HCT116 (cell line): ENCODE measurements at regions not wholly inside any gene's neighbourhood (a gene's known extent, or its start where the extent isn't known, plus 50 kb on each side); places are given as distances from the start of the nearest gene placed in this dataset.

ENCODE experiments used
- ATAC-seq: fragments of 200-7000 bp; cut with Tn5 transposase; 2 replicates; pipeline ENCODE4 v1.9.1; 2020; ENCODE audit warnings: mild to moderate bottlenecking, moderate library complexity
- BruUV-seq: library from RNA; stranded (reverse); fragments of 400-500 nt; replicated peaks from 2 replicates; lab custom pipeline; 2021; lab: Mats Ljungman, UMichigan
- CTCF ChIA-PET: fragments of 300-600 bp; sonication (Branson Sonifier 250); formaldehyde crosslinking; loops from one replicate; lab custom pipeline; 2021; ENCODE audit warnings: antibody characterized with exemption; lab: Charles Lee
- POLR2A ChIA-PET: fragments of 300-600, 350-600 bp; sonication (Branson Sonifier 250); formaldehyde crosslinking; loops from one replicate; lab custom pipeline; 2021; ENCODE audit warnings: antibody characterized with exemption; lab: Charles Lee
- RAD21 ChIA-PET, 2 experiments: fragments of 300-600 bp; sonication (Branson Sonifier 250); formaldehyde crosslinking; loops; one replicate each; lab custom pipeline; 2023; ENCODE audit warnings: low total read pairs in 2 of 2; ENCODE audit not compliant: uncharacterized antibody in 2 of 2, unreplicated experiment in 2 of 2, low non-redundant PET in 1 of 2; lab: Charles Lee
- DNase-seq: peaks from one replicate; pipeline ENCODE4 v3.0.0-alpha.2; 2010; ENCODE audit warnings: low read depth, low spot score
- H2AFZ ChIP-seq: fragments of 200-600 bp; shearing (Covaris generic), sonication (generic); 2 replicates; pipeline ENCODE4 v1.6.1; 2017; ENCODE audit warnings: low read depth, mixed run types, mixed read lengths, antibody characterized with exemption, low read length; ENCODE audit not compliant: poor library complexity, severe bottlenecking
- H3K27ac ChIP-seq: 2 replicates; pipeline ENCODE4 v1.5.1; 2012; ENCODE audit warnings: low read depth, low read length
- H3K27me3 ChIP-seq: fragments of 200-600 bp; sonication (generic); 2 replicates; pipeline ENCODE4 v1.6.1; 2016; ENCODE audit warnings: mixed run types, low read length, mixed read lengths; ENCODE audit not compliant: insufficient read depth
- H3K36me3 ChIP-seq, 2 experiments: fragments of 200-500 bp in 1 of 2; fragments of 200-600 bp in 1 of 2; sonication (Bioruptor generic) in 1 of 2; sonication (generic) in 1 of 2; 2 replicates each; pipeline versions ENCODE4 v1.5.1 to v1.6.1; 2014 to 2016; ENCODE audit warnings: low read length in 2 of 2, inconsistent platforms in 1 of 2, mixed read lengths in 1 of 2, mixed run types in 1 of 2; ENCODE audit not compliant: insufficient read depth in 2 of 2, control insufficient read depth in 1 of 2
- H3K4me1 ChIP-seq, 2 experiments: fragments of 200-600 bp in 1 of 2; sonication (generic) in 1 of 2; 2 replicates each; pipeline versions ENCODE4 v1.5.1 to v1.6.1; 2012 to 2017; ENCODE audit warnings: low read length in 2 of 2, inconsistent platforms in 1 of 2, mild to moderate bottlenecking in 1 of 2, mixed read lengths in 1 of 2, mixed run types in 1 of 2, moderate library complexity in 1 of 2; ENCODE audit not compliant: insufficient read depth in 2 of 2, control insufficient read depth in 1 of 2
- H3K4me2 ChIP-seq: fragments of 200-600 bp; sonication (generic); 2 replicates; pipeline ENCODE4 v1.6.1; 2017; ENCODE audit warnings: mixed run types, low read length, mixed read lengths
- H3K4me3 ChIP-seq, 2 experiments: fragments of 200-600 bp in 1 of 2; sonication (generic) in 1 of 2; replicated peaks in 1 of 2; 2 replicates each; pipeline ENCODE4 v1.5.1; 2011 to 2016; ENCODE audit warnings: low read length in 2 of 2, control low read depth in 1 of 2, low read depth in 1 of 2, mild to moderate bottlenecking in 1 of 2, mixed read lengths in 1 of 2, mixed run types in 1 of 2
- H3K79me2 ChIP-seq: fragments of 200-600 bp; sonication (generic); 2 replicates; pipeline ENCODE4 v1.6.1; 2017; ENCODE audit warnings: mild to moderate bottlenecking, mixed run types, low read length, moderate library complexity, mixed read lengths; ENCODE audit not compliant: insufficient read depth
- H3K9ac ChIP-seq: fragments of 200-600 bp; sonication (generic); 2 replicates; pipeline ENCODE4 v1.6.1; 2016; ENCODE audit warnings: low read length, mixed read lengths
- H3K9me2 ChIP-seq: fragments of 200-600 bp; sonication (generic), shearing (Covaris generic); 2 replicates; pipeline ENCODE4 v1.6.1; 2017; ENCODE audit warnings: mixed run types, mild to moderate bottlenecking, moderate library complexity; ENCODE audit not compliant: insufficient read depth
- H3K9me3 ChIP-seq, 2 experiments: fragments of 200-500 bp in 1 of 2; fragments of 200-600 bp in 1 of 2; sonication (Bioruptor generic) in 1 of 2; sonication (generic) in 1 of 2; 2 replicates each; pipeline ENCODE4 v1.6.1; 2014 to 2017; ENCODE audit warnings: low read length in 2 of 2, mixed read lengths in 2 of 2, inconsistent platforms in 1 of 2, low read depth in 1 of 2, mild to moderate bottlenecking in 1 of 2, mixed run types in 1 of 2, moderate library complexity in 1 of 2; ENCODE audit not compliant: control insufficient read depth in 1 of 2, insufficient read depth in 1 of 2
- H4K20me1 ChIP-seq: fragments of 200-600 bp; sonication (generic), shearing (Covaris generic); 2 replicates; pipeline ENCODE4 v1.6.1; 2017; ENCODE audit warnings: mixed run types, mild to moderate bottlenecking, moderate library complexity; ENCODE audit not compliant: insufficient read depth
- ATF3 ChIP-seq: IDR thresholded peaks from 2 replicates; pipeline ENCODE4 v1.6.1; 2012
- CBX3 ChIP-seq: IDR thresholded peaks from 2 replicates; pipeline ENCODE4 v1.6.1; 2012; ENCODE audit warnings: low read depth
- CEBPB ChIP-seq: IDR thresholded peaks from 2 replicates; pipeline ENCODE4 v1.6.1; 2012; ENCODE audit warnings: low read depth
- EGR1 ChIP-seq: IDR thresholded peaks from 2 replicates; pipeline ENCODE4 v1.6.1; 2012; ENCODE audit warnings: low read depth
- EZH2phosphoT487 ChIP-seq: fragments of 200-600 bp; IDR thresholded peaks from 2 replicates; pipeline ENCODE4 v1.6.1; 2018; ENCODE audit warnings: antibody characterized with exemption, borderline replicate concordance
- FOSL1 ChIP-seq: IDR thresholded peaks from 2 replicates; pipeline ENCODE4 v1.6.1; 2012; ENCODE audit warnings: low read depth
- JUND ChIP-seq: IDR thresholded peaks from 2 replicates; pipeline ENCODE4 v1.6.1; 2012
- POLR2AphosphoS5 ChIP-seq: IDR thresholded peaks from 2 replicates; pipeline ENCODE4 v1.6.1; 2011; ENCODE audit warnings: mild to moderate bottlenecking, low read depth, low read length, moderate library complexity
- SIN3A ChIP-seq: IDR thresholded peaks from 2 replicates; pipeline ENCODE4 v1.6.1; 2012; ENCODE audit warnings: low read depth
- SP1 ChIP-seq: IDR thresholded peaks from 2 replicates; pipeline ENCODE4 v1.6.1; 2012; ENCODE audit warnings: low read depth
- SRF ChIP-seq: IDR thresholded peaks from 2 replicates; pipeline ENCODE4 v1.6.1; 2012; ENCODE audit warnings: low read depth
- YY1 ChIP-seq: IDR thresholded peaks from 2 replicates; pipeline ENCODE4 v1.6.1; 2011; ENCODE audit warnings: low read length, low read depth, moderate library complexity, mild to moderate bottlenecking; ENCODE audit not compliant: insufficient replicate concordance; ENCODE audit errors: extremely low read depth
- ZNF274 ChIP-seq: fragments of 200-500 bp; sonication (Bioruptor generic); IDR thresholded peaks from 2 replicates; pipeline ENCODE4 v1.6.1; 2014; ENCODE audit warnings: mild to moderate bottlenecking, low read depth, low read length, inconsistent platforms
- intact Hi-C: fragments of 100-400 bp; cut with micrococcal nuclease; formaldehyde crosslinking; loops from 2 replicates; pipeline ENCODE4 v1.10.0; 2022
- TF ChIP-seq, protein P1 (sequence below): IDR thresholded peaks from 2 replicates; pipeline ENCODE4 v1.6.1; 2011; ENCODE audit warnings: mild to moderate bottlenecking, low read length, moderate library complexity; ENCODE audit not compliant: insufficient replicate concordance; ENCODE audit errors: extremely low read depth
- TF ChIP-seq, protein P2 (sequence below): IDR thresholded peaks from 2 replicates; pipeline ENCODE4 v1.6.1; 2012; ENCODE audit warnings: low read depth

GRCh38 chr7:156435486-156436231 is 204.9 kb upstream of the RNF32 start:
- H3K9me2 ChIP-seq: no peaks in the 10 kb centered on the region
- ChIA-PET CTCF (no interaction called here), RAD21 (no interaction called here), POLR2A (no interaction called here)
- peaks cover 20% of the 10 kb centered on the region; the same call in 1 of the 2 replicates for H3K27me3 ChIP-seq
- DNase-seq (no peak), ATAC-seq (no peak)
- no peaks in the 10 kb centered on the region for H4K20me1 ChIP-seq
- intact Hi-C loops: no loop called here
- no peak overlapping the region for H3K4me2 ChIP-seq
- no peaks in the 10 kb centered on the region for H3K4me1 ChIP-seq
- TF ChIP-seq EZH2phosphoT487 (no peak), JUND (no peak), POLR2AphosphoS5 (no peak), EGR1 (no peak), SP1 (no peak), YY1 (no peak)
- no peaks in the 10 kb centered on the region for H3K9me3 ChIP-seq
- H3K79me2 ChIP-seq: no peaks in the 10 kb centered on the region
- no peak overlapping the region for H2AFZ ChIP-seq
- no peak overlapping the region for H3K27ac ChIP-seq
- BruUV-seq: no TSS peak
- no peak overlapping the region for H3K4me3 ChIP-seq
- H3K9ac ChIP-seq: no peak overlapping the region
- H3K36me3 ChIP-seq: no peaks in the 10 kb centered on the region

DNA sequence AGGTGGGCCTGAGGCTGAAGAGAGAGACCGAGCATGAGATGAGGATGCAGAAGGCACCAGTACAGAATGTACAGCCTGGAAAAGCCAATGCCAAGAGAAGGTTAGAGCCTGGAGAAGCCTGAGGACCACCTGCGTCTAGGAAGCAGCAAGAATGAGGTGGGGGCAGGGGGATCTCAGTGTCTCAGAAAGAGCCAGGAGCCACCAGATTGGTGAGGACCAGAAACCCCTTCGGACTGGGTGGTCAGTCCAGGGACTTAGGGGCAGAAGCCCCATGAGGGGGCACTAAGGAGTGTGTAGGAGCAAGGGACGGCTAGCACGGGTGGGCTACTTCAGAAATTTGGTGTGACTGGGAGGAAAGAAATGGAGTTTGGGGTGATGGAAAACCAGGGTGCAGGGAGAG is 205.9 kb upstream of the RNF32 start:
- Histone ChIP-seq H3K9me3 (no peaks in the 10 kb centered on the region), H3K36me3 (no peaks in the 10 kb centered on the region), H3K9me2 (no peaks in the 10 kb centered on the region), H4K20me1 (no peaks in the 10 kb centered on the region), H3K27ac (no peak overlapping the region)
- intact Hi-C loops: no loop called here
- RAD21 ChIA-PET: no interaction called here
- no peak for DNase-seq
- TF ChIP-seq, protein P1, sequence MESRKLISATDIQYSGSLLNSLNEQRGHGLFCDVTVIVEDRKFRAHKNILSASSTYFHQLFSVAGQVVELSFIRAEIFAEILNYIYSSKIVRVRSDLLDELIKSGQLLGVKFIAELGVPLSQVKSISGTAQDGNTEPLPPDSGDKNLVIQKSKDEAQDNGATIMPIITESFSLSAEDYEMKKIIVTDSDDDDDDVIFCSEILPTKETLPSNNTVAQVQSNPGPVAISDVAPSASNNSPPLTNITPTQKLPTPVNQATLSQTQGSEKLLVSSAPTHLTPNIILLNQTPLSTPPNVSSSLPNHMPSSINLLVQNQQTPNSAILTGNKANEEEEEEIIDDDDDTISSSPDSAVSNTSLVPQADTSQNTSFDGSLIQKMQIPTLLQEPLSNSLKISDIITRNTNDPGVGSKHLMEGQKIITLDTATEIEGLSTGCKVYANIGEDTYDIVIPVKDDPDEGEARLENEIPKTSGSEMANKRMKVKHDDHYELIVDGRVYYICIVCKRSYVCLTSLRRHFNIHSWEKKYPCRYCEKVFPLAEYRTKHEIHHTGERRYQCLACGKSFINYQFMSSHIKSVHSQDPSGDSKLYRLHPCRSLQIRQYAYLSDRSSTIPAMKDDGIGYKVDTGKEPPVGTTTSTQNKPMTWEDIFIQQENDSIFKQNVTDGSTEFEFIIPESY: no peak
- TF ChIP-seq FOSL1 (no peak), ZNF274 (no peak), EGR1 (no peak), CBX3 (no peak), SP1 (no peak), SRF (no peak), ATF3 (no peak), POLR2AphosphoS5 (no peak), CEBPB (no peak), SIN3A (no peak)
- TF ChIP-seq, protein P2, sequence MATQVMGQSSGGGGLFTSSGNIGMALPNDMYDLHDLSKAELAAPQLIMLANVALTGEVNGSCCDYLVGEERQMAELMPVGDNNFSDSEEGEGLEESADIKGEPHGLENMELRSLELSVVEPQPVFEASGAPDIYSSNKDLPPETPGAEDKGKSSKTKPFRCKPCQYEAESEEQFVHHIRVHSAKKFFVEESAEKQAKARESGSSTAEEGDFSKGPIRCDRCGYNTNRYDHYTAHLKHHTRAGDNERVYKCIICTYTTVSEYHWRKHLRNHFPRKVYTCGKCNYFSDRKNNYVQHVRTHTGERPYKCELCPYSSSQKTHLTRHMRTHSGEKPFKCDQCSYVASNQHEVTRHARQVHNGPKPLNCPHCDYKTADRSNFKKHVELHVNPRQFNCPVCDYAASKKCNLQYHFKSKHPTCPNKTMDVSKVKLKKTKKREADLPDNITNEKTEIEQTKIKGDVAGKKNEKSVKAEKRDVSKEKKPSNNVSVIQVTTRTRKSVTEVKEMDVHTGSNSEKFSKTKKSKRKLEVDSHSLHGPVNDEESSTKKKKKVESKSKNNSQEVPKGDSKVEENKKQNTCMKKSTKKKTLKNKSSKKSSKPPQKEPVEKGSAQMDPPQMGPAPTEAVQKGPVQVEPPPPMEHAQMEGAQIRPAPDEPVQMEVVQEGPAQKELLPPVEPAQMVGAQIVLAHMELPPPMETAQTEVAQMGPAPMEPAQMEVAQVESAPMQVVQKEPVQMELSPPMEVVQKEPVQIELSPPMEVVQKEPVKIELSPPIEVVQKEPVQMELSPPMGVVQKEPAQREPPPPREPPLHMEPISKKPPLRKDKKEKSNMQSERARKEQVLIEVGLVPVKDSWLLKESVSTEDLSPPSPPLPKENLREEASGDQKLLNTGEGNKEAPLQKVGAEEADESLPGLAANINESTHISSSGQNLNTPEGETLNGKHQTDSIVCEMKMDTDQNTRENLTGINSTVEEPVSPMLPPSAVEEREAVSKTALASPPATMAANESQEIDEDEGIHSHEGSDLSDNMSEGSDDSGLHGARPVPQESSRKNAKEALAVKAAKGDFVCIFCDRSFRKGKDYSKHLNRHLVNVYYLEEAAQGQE: no peak
- TF ChIP-seq, all 23 proteins: peak for 0
- H3K4me3 ChIP-seq: no peak overlapping the region
- H3K27me3 ChIP-seq: peaks cover 20% of the 10 kb centered on the region; the same call in 1 of the 2 replicates
- no peak overlapping the region for H3K4me2 ChIP-seq
- ChIA-PET POLR2A (no interaction called here), CTCF (no interaction called here)
- no peak overlapping the region for H2AFZ ChIP-seq
- H3K79me2 ChIP-seq: no peaks in the 10 kb centered on the region
- H3K9ac ChIP-seq: no peak overlapping the region
- H3K4me1 ChIP-seq: no peaks in the 10 kb centered on the region
- ATAC-seq: no peak
- BruUV-seq: no TSS peak
